OCI-LY1 (cell line): ENCODE measurements at regions not wholly inside any gene's neighbourhood (a gene's known extent, or its start where the extent isn't known, plus 50 kb on each side); places are given as distances from the start of the nearest gene placed in this dataset.

Experiments
- H2AFZ ChIP-seq: fragments of 200-600 bp; sonication (generic), shearing (Covaris generic); 2 replicates; pipeline ENCODE4 v1.6.0; 2014; ENCODE audit warnings: antibody characterized with exemption, mild to moderate bottlenecking, low read length
- H3F3A ChIP-seq: fragments of 200-600 bp; sonication (generic), shearing (Covaris generic); 2 replicates; pipeline ENCODE4 v1.6.0; 2014; ENCODE audit warnings: mild to moderate bottlenecking, antibody characterized with exemption, low read length, moderate library complexity; ENCODE audit not compliant: insufficient read depth
- H3K27ac ChIP-seq: fragments of 200-600 bp; sonication (generic); 2 replicates; pipeline ENCODE4 v1.5.1; 2014; ENCODE audit warnings: low read length, mixed run types, mild to moderate bottlenecking, low read depth; ENCODE audit not compliant: poor library complexity, severe bottlenecking
- H3K27me3 ChIP-seq: fragments of 200-600 bp; sonication (generic); 2 replicates; pipeline ENCODE4 v1.6.0; 2014; ENCODE audit warnings: antibody characterized with exemption, mild to moderate bottlenecking, low read length, moderate library complexity; ENCODE audit not compliant: insufficient read depth
- H3K36me3 ChIP-seq: fragments of 200-600 bp; sonication (generic); 2 replicates; pipeline ENCODE4 v1.6.1; 2014; ENCODE audit warnings: mild to moderate bottlenecking, antibody characterized with exemption, low read length, moderate library complexity, mixed read lengths; ENCODE audit not compliant: insufficient read depth
- H3K4me1 ChIP-seq: fragments of 200-600 bp; sonication (generic); 2 replicates; pipeline ENCODE4 v1.5.1; 2014; ENCODE audit warnings: mild to moderate bottlenecking, low read length, moderate library complexity; ENCODE audit not compliant: insufficient read depth, severe bottlenecking
- H3K4me2 ChIP-seq: fragments of 200-600 bp; sonication (generic), shearing (Covaris generic); 2 replicates; pipeline ENCODE4 v1.6.1; 2014; ENCODE audit warnings: low read length
- H3K4me3 ChIP-seq: fragments of 200-600 bp; sonication (generic); 2 replicates; pipeline ENCODE4 v1.5.1; 2014; ENCODE audit warnings: low read length, low read depth, mild to moderate bottlenecking, mixed read lengths; ENCODE audit not compliant: poor library complexity, severe bottlenecking
- H3K79me2 ChIP-seq: fragments of 200-600 bp; shearing (Covaris generic); 2 replicates; pipeline ENCODE4 v1.6.1; 2016; ENCODE audit warnings: mixed run types, low read length, mixed read lengths; ENCODE audit not compliant: insufficient read depth
- H3K9ac ChIP-seq: fragments of 200-600 bp; sonication (generic), shearing (Covaris generic); 2 replicates; pipeline ENCODE4 v1.6.1; 2014; ENCODE audit warnings: mild to moderate bottlenecking, low read length, mixed read lengths
- H3K9me2 ChIP-seq: fragments of 200-600 bp; sonication (generic), shearing (Covaris generic); 2 replicates; pipeline ENCODE4 v1.6.1; 2014; ENCODE audit warnings: low read depth, mild to moderate bottlenecking, low read length, mixed read lengths
- H3K9me3 ChIP-seq: fragments of 200-600 bp; shearing (Covaris generic); 2 replicates; pipeline ENCODE4 v1.6.1; 2014; ENCODE audit warnings: low read length, mixed read lengths
- H4K20me1 ChIP-seq: fragments of 200-600 bp; sonication (generic), shearing (Covaris generic); 2 replicates; pipeline ENCODE4 v1.6.0; 2016; ENCODE audit warnings: mild to moderate bottlenecking, low read length; ENCODE audit not compliant: insufficient read depth
- EZH2 ChIP-seq: fragments of 200-600 bp; sonication (generic), shearing (Covaris generic); IDR thresholded peaks from 2 replicates; pipeline ENCODE4 v1.8.0; 2017; ENCODE audit warnings: borderline replicate concordance, mixed run types, mild to moderate bottlenecking, antibody characterized with exemption, low read length, moderate library complexity, mixed read lengths
- TF ChIP-seq, protein P1 (sequence below): fragments of 200-600 bp; sonication (generic), shearing (Covaris generic); IDR thresholded peaks from 2 replicates; pipeline ENCODE4 v1.5.1; 2017; ENCODE audit warnings: mild to moderate bottlenecking, antibody characterized with exemption, low read length, moderate library complexity, mixed read lengths

DNA sequence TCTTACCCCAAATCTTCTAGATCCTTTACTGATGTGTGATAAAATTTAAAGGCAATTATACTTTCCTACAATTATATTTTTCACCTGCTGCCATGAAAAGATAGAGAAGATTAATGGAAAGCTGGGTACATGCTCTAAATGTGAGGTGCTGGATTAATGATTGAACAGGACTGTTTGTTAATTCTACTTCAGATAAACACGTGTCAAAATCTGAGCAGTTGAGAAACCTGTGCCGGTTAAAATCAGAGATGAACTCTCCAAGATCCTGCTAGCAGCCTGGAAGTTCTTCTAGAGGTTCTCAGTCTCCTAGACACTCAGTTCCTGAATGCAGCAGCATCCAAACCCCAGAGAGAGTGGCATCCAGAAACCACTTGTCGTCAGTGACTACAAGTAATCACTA, 69.2 kb downstream of the INHBA start:
- TF ChIP-seq EZH2 = no peak
- TF ChIP-seq, protein P1, sequence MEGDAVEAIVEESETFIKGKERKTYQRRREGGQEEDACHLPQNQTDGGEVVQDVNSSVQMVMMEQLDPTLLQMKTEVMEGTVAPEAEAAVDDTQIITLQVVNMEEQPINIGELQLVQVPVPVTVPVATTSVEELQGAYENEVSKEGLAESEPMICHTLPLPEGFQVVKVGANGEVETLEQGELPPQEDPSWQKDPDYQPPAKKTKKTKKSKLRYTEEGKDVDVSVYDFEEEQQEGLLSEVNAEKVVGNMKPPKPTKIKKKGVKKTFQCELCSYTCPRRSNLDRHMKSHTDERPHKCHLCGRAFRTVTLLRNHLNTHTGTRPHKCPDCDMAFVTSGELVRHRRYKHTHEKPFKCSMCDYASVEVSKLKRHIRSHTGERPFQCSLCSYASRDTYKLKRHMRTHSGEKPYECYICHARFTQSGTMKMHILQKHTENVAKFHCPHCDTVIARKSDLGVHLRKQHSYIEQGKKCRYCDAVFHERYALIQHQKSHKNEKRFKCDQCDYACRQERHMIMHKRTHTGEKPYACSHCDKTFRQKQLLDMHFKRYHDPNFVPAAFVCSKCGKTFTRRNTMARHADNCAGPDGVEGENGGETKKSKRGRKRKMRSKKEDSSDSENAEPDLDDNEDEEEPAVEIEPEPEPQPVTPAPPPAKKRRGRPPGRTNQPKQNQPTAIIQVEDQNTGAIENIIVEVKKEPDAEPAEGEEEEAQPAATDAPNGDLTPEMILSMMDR = no peak
- Histone ChIP-seq H3K27ac (no peak overlapping the region), H3F3A (no peaks in the 10 kb centered on the region), H3K79me2 (no peaks in the 10 kb centered on the region), H3K4me3 (no peak overlapping the region), H2AFZ (no peak overlapping the region), H3K9me2 (no peaks in the 10 kb centered on the region), H3K9me3 (no peaks in the 10 kb centered on the region), H4K20me1 (no peaks in the 10 kb centered on the region), H3K36me3 (no peaks in the 10 kb centered on the region), H3K4me1 (no peaks in the 10 kb centered on the region), H3K27me3 (no peaks in the 10 kb centered on the region), H3K4me2 (no peak overlapping the region), H3K9ac (no peak overlapping the region)

DNA sequence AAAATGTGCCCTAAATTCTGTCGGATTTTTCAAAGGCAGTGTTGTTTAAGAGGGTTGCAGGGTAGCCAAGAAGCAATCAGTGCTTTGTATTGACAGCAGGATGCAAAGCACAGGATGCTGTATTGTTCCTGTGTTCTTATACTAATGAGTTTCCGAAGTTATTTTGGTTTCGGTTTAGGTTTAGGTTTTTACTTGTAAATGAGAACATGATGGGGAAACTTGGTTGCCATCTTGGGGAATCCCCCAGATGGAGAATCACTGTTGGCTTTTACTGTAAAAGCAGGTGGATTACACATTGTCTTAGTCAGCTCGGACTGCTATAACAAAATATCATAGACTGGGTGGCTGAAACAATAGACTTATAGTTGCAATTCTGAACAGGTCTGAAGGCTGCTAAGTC, 72.1 kb downstream of the INHBA start:
- no peak overlapping the region for H3K9ac ChIP-seq

DNA sequence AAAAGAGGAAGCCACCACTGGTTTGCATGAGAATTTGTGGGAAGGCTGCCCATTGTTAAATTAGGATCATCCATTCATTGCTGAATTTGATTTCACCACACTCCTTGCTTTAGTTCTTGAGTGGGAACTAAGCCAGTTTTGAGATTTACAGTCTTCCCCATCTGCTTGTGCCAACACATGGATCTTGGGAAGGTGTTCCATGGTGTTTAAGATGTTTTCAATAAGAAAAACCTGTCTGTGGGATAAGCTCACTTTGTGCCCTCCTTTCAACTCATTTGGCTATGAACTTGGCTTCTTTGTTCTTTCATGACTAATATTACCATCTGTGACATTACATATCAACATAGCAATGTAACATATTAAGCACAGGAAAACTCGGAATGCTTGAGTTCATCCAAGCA, 73.2 kb downstream of the INHBA start:
- H3K79me2 ChIP-seq = no peaks in the 10 kb centered on the region
- no peak overlapping the region for H2AFZ ChIP-seq
- H3K9me2 ChIP-seq = no peaks in the 10 kb centered on the region
- H3K4me1 ChIP-seq = no peaks in the 10 kb centered on the region
- H3K4me3 ChIP-seq = no peak overlapping the region
- TF ChIP-seq, protein P1 = no peak
- no peak for TF ChIP-seq EZH2
- no peak overlapping the region for H3K4me2 ChIP-seq
- no peaks in the 10 kb centered on the region for H3K36me3 ChIP-seq
- no peaks in the 10 kb centered on the region for H4K20me1 ChIP-seq
- H3K27ac ChIP-seq = no peak overlapping the region
- H3K27me3 ChIP-seq = no peaks in the 10 kb centered on the region
- no peak overlapping the region for H3K9ac ChIP-seq
- H3K9me3 ChIP-seq = no peaks in the 10 kb centered on the region
- no peaks in the 10 kb centered on the region for H3F3A ChIP-seq

More for the DNA sequence above, 72.1 kb downstream of the INHBA start:
- no peaks in the 10 kb centered on the region for H3F3A ChIP-seq
- H4K20me1 ChIP-seq = no peaks in the 10 kb centered on the region
- no peaks in the 10 kb centered on the region for H3K27me3 ChIP-seq
- H3K4me3 ChIP-seq = no peak overlapping the region
- no peaks in the 10 kb centered on the region for H3K79me2 ChIP-seq
- H3K9me3 ChIP-seq = no peaks in the 10 kb centered on the region
- no peak overlapping the region for H3K4me2 ChIP-seq
- no peaks in the 10 kb centered on the region for H3K9me2 ChIP-seq
- TF ChIP-seq, protein P1 = no peak
- TF ChIP-seq EZH2 = no peak
- H3K27ac ChIP-seq = no peak overlapping the region
- H2AFZ ChIP-seq = no peak overlapping the region
- H3K4me1 ChIP-seq = no peaks in the 10 kb centered on the region
- no peaks in the 10 kb centered on the region for H3K36me3 ChIP-seq
